Colonic mucosa (tissue), 4 donors: ENCODE measurements at regions not wholly inside any gene's neighbourhood (a gene's known extent, or its start where the extent isn't known, plus 50 kb on each side); places are given as distances from the start of the nearest gene placed in this dataset.

Experiments used
- DNase-seq: peaks from one replicate; pipeline ENCODE4 v3.0.0-alpha.2; 2020
- H3K27ac ChIP-seq: fragments of 200-600 bp; one replicate; pipeline ENCODE4 v1.8.0; 2021
- H3K27me3 ChIP-seq: fragments of 200-600 bp; one replicate; pipeline ENCODE4 v1.8.0; 2021
- H3K36me3 ChIP-seq: fragments of 200-600 bp; one replicate; pipeline ENCODE4 v1.8.0; 2021
- H3K4me1 ChIP-seq: fragments of 200-600 bp; one replicate; pipeline ENCODE4 v1.8.0; 2021; ENCODE audit warnings: mild to moderate bottlenecking
- H3K4me3 ChIP-seq: fragments of 200-600 bp; one replicate; pipeline ENCODE4 v1.8.0; 2021
- H3K9ac ChIP-seq, 2 donors: one replicate each; pipeline ENCODE4 v1.7.0; 2013; ENCODE audit warnings: control low read depth in 2 of 2, low read depth in 2 of 2, low read length in 2 of 2
- H3K9me3 ChIP-seq: fragments of 200-600 bp; one replicate; pipeline ENCODE4 v1.8.0; 2021
- CTCF ChIP-seq: fragments of 200-600 bp; IDR thresholded peaks from one replicate; pipeline ENCODE4 v1.8.0; 2022; ENCODE audit warnings: antibody characterized with exemption, mild to moderate bottlenecking
- intact Hi-C: fragments of 100-400 bp; cut with DNase I; formaldehyde crosslinking; loops from one replicate; pipeline ENCODE4 v1.14.1; 2022
- donor health status: healthy.
- donor health status: DM: no; HTN: no; CAD: no.
- donor health status: DM: no; HTN: no; CAD: no.

GRCh38 chr1:29639156-29639736 is 402.9 kb downstream of the PTPRU start:
- DNase-seq = no peak
- no peak for TF ChIP-seq CTCF
- Histone ChIP-seq H3K4me3 (no peak overlapping the region), H3K27me3 (no peaks in the 10 kb centered on the region), H3K36me3 (no peaks in the 10 kb centered on the region), H3K9me3 (no peaks in the 10 kb centered on the region), H3K9ac (no peak overlapping the region), H3K4me1 (no peaks in the 10 kb centered on the region), H3K27ac (no peak overlapping the region)
- intact Hi-C loops = no loop called here

- H3K4me1 ChIP-seq = no peaks in the 10 kb centered on the region
- no peaks in the 10 kb centered on the region for H3K36me3 ChIP-seq
- intact Hi-C loops = no loop called here
- DNase-seq = no peak
- no peak overlapping the region for H3K27ac ChIP-seq
- H3K4me3 ChIP-seq = no peak overlapping the region
- no peaks in the 10 kb centered on the region for H3K27me3 ChIP-seq
- H3K9ac ChIP-seq = no peak overlapping the region
- no peaks in the 10 kb centered on the region for H3K9me3 ChIP-seq
- no peak for TF ChIP-seq CTCF
These were observed 402.0 kb downstream of the PTPRU start for GRCh38 chr1:29638281-29638680.

- H3K27me3 ChIP-seq = no peaks in the 10 kb centered on the region
- H3K27ac ChIP-seq = no peak overlapping the region
These were observed 400.6 kb downstream of the PTPRU start for GRCh38 chr1:29636936-29637335.

GRCh38 chr1:29635501-29636263 is 399.4 kb downstream of the PTPRU start:
- Histone ChIP-seq H3K27ac (no peak overlapping the region), H3K27me3 (no peaks in the 10 kb centered on the region), H3K4me3 (no peak overlapping the region), H3K4me1 (no peaks in the 10 kb centered on the region), H3K9me3 (no peaks in the 10 kb centered on the region), H3K9ac (no peak overlapping the region), H3K36me3 (no peaks in the 10 kb centered on the region)
- TF ChIP-seq CTCF = no peak
- intact Hi-C loops = no loop called here
- no peak for DNase-seq

More at GRCh38 chr1:29636936-29637335, 400.6 kb downstream of the PTPRU start:
- H3K36me3 ChIP-seq = no peaks in the 10 kb centered on the region
- no peak overlapping the region for H3K4me3 ChIP-seq
- no peaks in the 10 kb centered on the region for H3K4me1 ChIP-seq
- no peak for DNase-seq
- no peak overlapping the region for H3K9ac ChIP-seq
- TF ChIP-seq CTCF = no peak
- H3K9me3 ChIP-seq = no peaks in the 10 kb centered on the region
- intact Hi-C loops = no loop called here

- DNase-seq = no peak
- Histone ChIP-seq H3K9me3 (no peaks in the 10 kb centered on the region), H3K27ac (no peak overlapping the region), H3K9ac (no peak overlapping the region), H3K4me3 (no peak overlapping the region), H3K27me3 (no peaks in the 10 kb centered on the region), H3K4me1 (no peaks in the 10 kb centered on the region), H3K36me3 (no peaks in the 10 kb centered on the region)
- no peak for TF ChIP-seq CTCF
- intact Hi-C loops = no loop called here
These were observed 398.5 kb downstream of the PTPRU start for GRCh38 chr1:29634746-29635335.
